NCI-H1694 (cell line): ENCODE measurements at regions not wholly inside any gene's neighbourhood (a gene's known extent, or its start where the extent isn't known, plus 50 kb on each side); places are given as distances from the start of the nearest gene placed in this dataset.

Experiments used
- DNase-seq: peaks from one replicate; lab custom pipeline; 2025; lab: John Stamatoyannopoulos, UW

DNA sequence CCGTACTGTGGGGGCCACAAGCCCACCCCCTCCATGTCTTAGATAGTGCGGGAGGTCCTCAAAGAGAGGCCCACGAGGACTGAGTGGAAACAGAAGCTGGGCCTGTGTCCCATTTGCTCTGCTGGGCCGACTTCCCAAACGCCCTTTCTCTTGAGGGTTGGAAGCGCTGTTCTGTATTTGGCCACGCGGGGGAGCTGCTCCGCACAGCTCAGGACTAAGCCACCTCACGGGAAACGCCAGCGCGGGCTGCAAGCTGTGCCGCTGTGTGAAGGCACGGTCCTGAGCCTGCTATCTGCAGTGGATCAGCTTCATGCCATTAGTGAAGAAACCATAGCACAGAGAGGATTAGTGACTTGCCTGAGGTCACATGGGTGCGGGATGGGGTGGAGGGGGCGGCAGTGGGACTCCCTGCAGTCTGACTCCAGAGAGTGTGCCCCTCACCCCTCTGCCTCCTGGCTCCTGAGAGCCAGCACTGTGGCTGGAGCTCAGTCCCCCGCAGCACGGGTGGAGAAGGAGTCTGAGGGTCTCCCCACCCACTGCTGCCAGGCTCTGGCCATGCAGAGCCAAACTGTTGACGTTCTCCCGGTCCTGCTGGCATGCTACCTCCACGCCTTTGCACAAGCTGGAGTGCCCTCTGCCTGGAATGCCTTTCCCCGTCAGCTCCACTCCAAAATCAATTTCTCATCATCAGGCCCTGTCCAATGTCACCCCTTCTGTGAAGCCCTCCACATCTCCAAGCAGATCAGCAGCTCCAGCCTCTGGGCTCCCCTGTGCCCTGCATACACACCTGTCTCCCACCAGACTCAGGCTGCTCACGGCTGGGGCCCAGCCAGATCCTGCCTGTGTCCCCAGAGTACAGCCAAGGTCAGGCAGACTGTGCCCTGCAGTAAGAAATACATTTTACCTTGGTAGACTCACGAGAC is 51.5 kb upstream of the LRRC32 start:
- peak; percentile 71 for DNase-seq

DNA sequence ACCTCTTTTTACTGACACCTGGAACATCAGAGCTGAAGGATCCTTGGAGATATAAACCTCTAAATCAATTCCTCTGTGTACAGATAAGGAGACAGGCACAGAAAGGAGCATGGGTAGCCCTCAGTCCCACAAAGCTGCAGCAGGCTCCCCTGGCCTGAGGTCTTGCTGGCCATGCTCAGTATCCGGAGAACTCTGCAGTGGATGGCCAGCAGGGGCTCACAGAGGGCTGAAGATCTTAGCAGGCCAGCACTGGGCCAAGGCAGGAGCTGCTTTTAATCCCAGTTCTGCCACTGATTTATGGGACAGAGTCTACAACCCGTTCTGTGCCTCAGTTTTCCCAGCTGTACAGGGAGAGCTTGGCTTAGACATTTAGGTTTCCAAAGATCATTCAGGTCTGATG is 52.6 kb upstream of the LRRC32 start:
- no peak for DNase-seq

DNA sequence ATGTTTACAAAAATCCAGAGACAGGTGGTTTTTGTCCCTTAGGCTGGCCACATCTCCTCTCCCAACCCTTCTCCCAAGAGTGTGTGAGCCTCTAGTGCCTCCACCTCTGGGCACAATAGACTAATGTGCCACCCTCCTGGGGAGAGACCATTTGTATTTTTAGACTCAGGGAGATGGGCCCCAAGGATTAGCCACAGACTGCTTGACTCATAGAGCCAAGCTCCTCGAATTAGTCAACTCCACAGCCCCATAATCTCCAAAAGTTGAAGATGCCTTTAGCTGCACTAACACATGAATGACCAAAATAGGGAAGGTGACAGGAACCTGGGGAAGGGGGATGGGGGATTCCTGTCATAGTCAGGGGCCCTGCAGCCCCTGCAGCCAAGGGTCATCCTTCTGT is 53.0 kb upstream of the LRRC32 start:
- DNase-seq = no peak

DNA sequence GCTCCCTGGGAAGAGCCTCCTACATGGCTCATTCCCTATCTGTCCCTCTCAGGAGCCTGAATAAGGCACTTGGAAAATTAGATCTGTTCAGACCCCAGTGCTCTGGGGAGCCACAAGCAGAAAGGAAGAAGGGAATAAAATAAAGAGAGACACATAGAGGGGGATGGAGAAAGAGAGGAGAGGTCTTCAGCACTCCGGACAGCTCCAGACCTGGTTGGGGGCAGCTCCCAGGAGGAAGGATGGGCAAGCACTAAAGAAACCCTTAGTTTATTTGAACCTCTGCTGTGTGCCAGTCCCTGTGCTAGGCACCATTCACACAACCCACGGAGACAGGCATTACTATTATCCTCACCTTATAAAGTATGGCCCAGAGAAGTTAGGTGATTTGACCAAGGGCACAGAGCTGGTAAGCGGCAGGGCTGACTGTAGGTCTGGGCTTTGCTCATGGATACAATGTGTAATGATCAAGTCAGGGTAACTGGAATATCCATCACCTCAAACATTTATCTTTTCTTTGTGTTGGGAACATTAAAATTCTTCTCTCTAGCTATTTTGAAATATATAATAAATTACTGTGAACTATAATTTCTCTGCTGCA is 53.7 kb upstream of the LRRC32 start:
- no peak for DNase-seq

DNA sequence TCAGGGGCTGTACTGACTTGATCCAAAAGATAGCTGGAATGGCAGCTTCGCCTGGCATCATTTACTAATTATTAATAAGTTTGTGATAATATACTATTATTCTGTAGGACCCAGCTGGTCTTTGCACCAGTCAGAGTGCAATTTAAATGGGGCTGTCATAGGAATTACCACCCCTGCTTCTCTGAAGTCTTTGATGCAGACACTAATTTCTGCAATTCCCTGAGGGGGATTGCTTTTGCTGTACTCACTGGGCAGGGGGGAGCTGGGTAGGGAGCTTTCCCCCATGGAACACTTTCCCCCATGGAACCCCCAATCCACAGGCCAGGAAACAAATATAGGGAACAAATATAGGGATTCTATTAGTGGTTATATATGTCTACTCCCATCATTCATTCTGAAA is 54.9 kb upstream of the TSKU start:
- no peak for DNase-seq

DNA sequence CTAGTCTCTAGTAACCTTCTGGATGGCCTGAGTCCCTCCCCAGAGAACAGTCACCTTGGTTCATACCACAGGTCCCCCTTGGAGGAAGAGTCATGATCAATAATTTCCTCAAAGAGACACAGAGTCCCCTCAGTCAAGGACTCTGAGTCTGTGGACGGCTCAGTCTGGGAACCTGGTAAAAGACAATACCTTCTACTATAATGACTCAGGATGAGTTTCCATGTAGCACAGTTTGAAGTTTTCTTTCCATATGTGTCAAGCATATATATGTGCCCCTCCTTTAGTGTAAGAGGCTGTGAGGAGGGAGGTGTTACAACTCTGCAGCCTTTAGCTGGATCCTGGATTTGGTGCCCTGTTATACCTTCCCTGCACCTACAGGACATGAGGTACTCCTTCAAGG is 54.4 kb upstream of the TSKU start:
- no peak for DNase-seq

DNA sequence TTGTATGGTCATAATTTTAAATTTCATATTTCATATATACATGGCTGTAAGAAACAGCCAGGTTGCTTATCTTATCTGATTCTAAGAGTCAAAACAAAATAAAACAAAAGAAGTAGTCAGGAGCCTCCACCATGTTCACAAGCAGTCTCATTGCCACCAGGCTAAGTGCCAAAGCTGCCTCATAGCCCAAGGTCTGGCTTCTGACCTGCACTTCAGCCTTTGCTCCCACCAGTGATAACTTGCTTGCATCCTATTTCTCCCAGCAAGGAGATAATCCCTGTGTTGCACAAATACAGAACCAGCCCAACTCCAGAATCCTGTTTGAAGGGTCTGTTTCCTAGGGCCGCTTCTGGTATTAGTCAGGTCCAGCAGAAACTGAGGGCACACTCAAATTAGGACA is 53.9 kb upstream of the TSKU start:
- no peak for DNase-seq

DNA sequence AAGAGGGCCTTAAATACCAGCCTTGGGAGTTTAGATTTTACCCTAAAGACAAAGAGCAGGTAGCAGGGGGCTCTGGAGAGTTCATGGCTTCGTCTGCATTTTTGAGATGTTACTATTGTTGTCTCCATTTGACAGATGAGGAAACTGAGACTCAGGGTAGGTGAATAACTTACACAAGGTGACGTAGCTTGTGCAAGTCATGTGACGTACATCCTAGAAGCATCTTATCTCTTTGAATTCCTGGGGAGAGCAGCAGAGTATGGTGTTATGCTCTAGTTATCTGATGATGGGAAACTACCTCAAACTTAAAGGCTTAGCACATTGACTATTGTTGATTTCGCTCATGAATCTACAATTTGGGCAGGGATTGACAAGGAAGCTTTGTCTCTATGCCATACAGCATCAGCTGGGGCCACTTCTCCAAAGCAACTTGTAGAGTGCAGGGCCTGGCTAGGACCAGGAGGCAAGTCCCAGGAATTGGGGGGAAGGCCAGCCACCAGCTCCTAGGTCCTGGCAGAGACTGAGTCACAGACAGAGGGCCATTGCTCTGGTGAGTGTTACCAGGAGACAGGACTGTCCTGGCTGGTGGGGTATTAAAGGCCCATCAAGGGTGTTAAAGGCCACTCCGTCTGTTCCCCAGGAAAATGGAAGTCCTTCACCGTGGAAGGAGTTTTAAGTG is 52.1 kb upstream of the TSKU start:
- no peak for DNase-seq

DNA sequence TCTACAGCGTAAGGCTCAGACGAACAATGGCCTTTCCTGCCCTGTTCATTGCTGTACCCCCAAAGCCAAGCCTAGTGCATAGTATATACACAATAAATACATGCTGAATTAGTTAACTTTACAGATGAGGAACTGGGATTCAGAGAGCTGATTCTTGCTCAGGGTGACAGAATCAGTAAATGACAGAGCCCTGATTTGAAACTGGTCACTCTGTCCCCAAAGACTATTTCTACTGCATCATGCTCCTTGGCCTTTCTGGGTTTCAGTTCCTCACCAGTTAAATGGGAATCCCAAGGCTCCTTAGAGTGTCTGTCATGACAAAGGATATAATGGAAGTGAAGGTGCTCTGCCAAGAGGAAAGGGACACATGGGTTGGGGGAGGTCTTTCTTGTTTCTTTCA is 50.5 kb upstream of the TSKU start:
- no peak for DNase-seq
